ENCODE measurements at regions not wholly inside any gene's neighbourhood (a gene's known extent, or its start where the extent isn't known, plus 50 kb on each side); places are given as distances from the start of the nearest gene placed in this dataset.

- Histone ChIP-seq H3K4me1 (ENCODE audit: control insufficient read depth, insufficient read depth, low read length) (no peaks in the 10 kb centered on the region), H3K36me3 (ENCODE audit: control insufficient read depth in 2 of 2, insufficient read depth in 2 of 2, low read length in 1 of 2) (no peaks in the 10 kb centered on the region), H3K4me2 (ENCODE audit: control insufficient read depth, insufficient read depth) (no peak overlapping the region), H4K20me1 (ENCODE audit: control insufficient read depth, insufficient read depth) (no peaks in the 10 kb centered on the region), H2AFZ (ENCODE audit: control insufficient read depth, low read depth, low read length) (no peak overlapping the region), H3K27ac (ENCODE audit: control insufficient read depth, insufficient read depth) (no peak overlapping the region), H3K79me2 (ENCODE audit: control insufficient read depth, insufficient read depth, low read length) (no peaks in the 10 kb centered on the region), H3K4me3 (no peak overlapping the region), H3K9me3 (replicated peaks; ENCODE audit: control insufficient read depth, insufficient read depth, low read length) (no peaks in the 10 kb centered on the region), H3K27me3 (replicated peaks in 1 of 2; ENCODE audit: control insufficient read depth in 2 of 2, insufficient read depth in 2 of 2, low read length in 1 of 2) (no peaks in the 10 kb centered on the region), H3K9ac (ENCODE audit: control insufficient read depth, insufficient read depth, low read length) (no peak overlapping the region)
- TF ChIP-seq ZNF24 (IDR thresholded peaks at IDR 0.05) (no peak), RBBP5 (conservative IDR thresholded peaks at IDR 0.05) (no peak), MYC (IDR thresholded peaks at IDR 0.05; ENCODE audit: insufficient read depth, insufficient read length, insufficient replicate concordance, low read length, severe bottlenecking) (no peak), STAT1 (conservative IDR thresholded peaks at IDR 0.05) (no peak), HDGF (IDR thresholded peaks at IDR 0.05) (no peak), USF1 (IDR thresholded peaks at IDR 0.05; ENCODE audit: borderline replicate concordance, extremely low read length, insufficient read depth, low read depth, low read length) (no peak), TCF12 (IDR thresholded peaks at IDR 0.05; ENCODE audit: low read depth, low read length) (no peak), BCL11A (IDR thresholded peaks at IDR 0.05; ENCODE audit: low read depth, low read length) (no peak), IRF3 (IDR thresholded peaks at IDR 0.05) (no peak), LARP7 (IDR thresholded peaks at IDR 0.05) (no peak)
- WGBS (ENCODE audit: insufficient coverage, insufficient replicate concordance, low lambda C conversion rate, missing lambda C conversion rate) = 32% methylated on average over 4 of the region's 4 CpGs
- no peak for ATAC-seq
- ChIA-PET SMC1A (ENCODE audit: uncharacterized antibody, unreplicated experiment) (interaction anchor here (0.7 to 1.2 kb wide), 3 partner anchors 12 to 194 kb away, joined by 3 read pairs; no protein-coding TSS in a partner anchor), POLR2A (no interaction called here), RAD21 (ENCODE audit: unreplicated experiment) (no interaction called here), CTCF (no interaction called here)
- in situ Hi-C loops (cut with MboI) = no loop called here
- FAIRE-seq = no peak
- intact Hi-C loops (cut with micrococcal nuclease; ENCODE audit: unreplicated experiment) = no loop called here
- no peak for DNase-seq (ENCODE audit: low read depth, low spot score)
- no TSS peak for BruUV-seq (replicated peaks)
Measured at GRCh38 chr5:52043137-52043536, 659.9 kb downstream of the ISL1 start.

Data from GM12878 (cell line).